OCI-LY7 (cell line): ENCODE measurements at regions not wholly inside any gene's neighbourhood (a gene's known extent, or its start where the extent isn't known, plus 50 kb on each side); places are given as distances from the start of the nearest gene placed in this dataset.

Experiments
- BruUV-seq: library from RNA; stranded (reverse); fragments of 400-500 nt; replicated peaks from 2 replicates; lab custom pipeline; 2021; lab: Mats Ljungman, UMichigan
- CTCF ChIA-PET: fragments of 300-600 bp; sonication (Branson Sonifier 250); formaldehyde crosslinking; loops from one replicate; lab custom pipeline; 2022; ENCODE audit warnings: antibody characterized with exemption; ENCODE audit not compliant: unreplicated experiment; lab: Charles Lee
- POLR2A ChIA-PET: fragments of 300-600 bp; sonication (Branson Sonifier 250); formaldehyde crosslinking; loops from one replicate; lab custom pipeline; 2022; ENCODE audit warnings: antibody characterized with exemption; lab: Charles Lee
- DNase-seq: peaks from one replicate; pipeline ENCODE4 v3.0.0-alpha.2; 2015; ENCODE audit warnings: low spot score
- H2AFZ ChIP-seq: fragments of 200-600 bp; sonication (generic), shearing (Covaris generic); 2 replicates; pipeline ENCODE4 v1.6.1; 2014; ENCODE audit warnings: mild to moderate bottlenecking, antibody characterized with exemption, low read length, moderate library complexity
- H3K27ac ChIP-seq: fragments of 200-600 bp; sonication (generic); 2 replicates; pipeline ENCODE4 v1.5.1; 2014; ENCODE audit warnings: mixed run types, low read depth, mild to moderate bottlenecking, moderate library complexity, low read length, inconsistent platforms; ENCODE audit not compliant: poor library complexity, severe bottlenecking
- H3K36me3 ChIP-seq: fragments of 200-600 bp; sonication (generic); 2 replicates; pipeline ENCODE4 v1.6.1; 2014; ENCODE audit warnings: mild to moderate bottlenecking, antibody characterized with exemption, low read length, moderate library complexity, mixed read lengths; ENCODE audit not compliant: insufficient read depth
- H3K4me1 ChIP-seq: fragments of 200-600 bp; sonication (generic); 2 replicates; pipeline ENCODE4 v1.5.1; 2014; ENCODE audit warnings: mild to moderate bottlenecking, low read length; ENCODE audit not compliant: insufficient read depth, poor library complexity, severe bottlenecking
- H3K4me2 ChIP-seq: fragments of 200-600 bp; sonication (generic); 2 replicates; pipeline ENCODE4 v1.6.1; 2014; ENCODE audit warnings: mild to moderate bottlenecking, low read length
- H3K4me3 ChIP-seq: fragments of 200-600 bp; sonication (generic); 2 replicates; pipeline ENCODE4 v1.5.1; 2014; ENCODE audit warnings: mild to moderate bottlenecking, low read depth, low read length; ENCODE audit not compliant: poor library complexity, severe bottlenecking
- H3K79me2 ChIP-seq: fragments of 200-600 bp; sonication (generic); 2 replicates; pipeline ENCODE4 v1.6.1; 2016; ENCODE audit warnings: low read depth, mild to moderate bottlenecking, low read length, moderate library complexity, mixed read lengths; ENCODE audit not compliant: insufficient read depth
- H3K9me2 ChIP-seq: fragments of 200-600 bp; sonication (generic); 2 replicates; pipeline ENCODE4 v1.6.1; 2016; ENCODE audit warnings: mild to moderate bottlenecking, low read length, mixed read lengths; ENCODE audit not compliant: insufficient read depth
- H3K9me3 ChIP-seq: fragments of 200-600 bp; sonication (generic); 2 replicates; pipeline ENCODE4 v1.6.1; 2014; ENCODE audit warnings: mild to moderate bottlenecking, mixed run types, low read length, mixed read lengths
- H4K20me1 ChIP-seq: fragments of 200-600 bp; sonication (generic); 2 replicates; pipeline ENCODE4 v1.6.1; 2014; ENCODE audit warnings: mild to moderate bottlenecking, antibody characterized with exemption, low read length, moderate library complexity, mixed read lengths; ENCODE audit not compliant: insufficient read depth
- CTCF ChIP-seq: fragments of 200-600 bp; sonication (generic); conservative IDR thresholded peaks from 2 replicates; pipeline ENCODE4 v1.5.1; 2014; ENCODE audit warnings: mild to moderate bottlenecking, antibody characterized with exemption, low read length, moderate library complexity, mixed read lengths
- EZH2phosphoT487 ChIP-seq: fragments of 200-600 bp; sonication (generic); IDR thresholded peaks from 2 replicates; pipeline ENCODE4 v1.6.1; 2018; ENCODE audit warnings: low read depth, borderline replicate concordance, mild to moderate bottlenecking, mixed run types, antibody characterized with exemption, low read length, moderate library complexity, mixed read lengths
- intact Hi-C: fragments of 100-400 bp; cut with micrococcal nuclease; formaldehyde crosslinking; loops from one replicate; pipeline ENCODE4 v1.10.0; 2022; ENCODE audit not compliant: unreplicated experiment

- H3K9me2 ChIP-seq, result no peaks in the 10 kb centered on the region
- no peaks in the 10 kb centered on the region for H3K4me1 ChIP-seq
- H3K79me2 ChIP-seq, result no peaks in the 10 kb centered on the region
- H4K20me1 ChIP-seq, result no peaks in the 10 kb centered on the region
- H3K4me2 ChIP-seq, result no peak overlapping the region
- no TSS peak for BruUV-seq
- intact Hi-C loops, result no loop called here
- no peak for DNase-seq
- H3K36me3 ChIP-seq, result no peaks in the 10 kb centered on the region
- H3K27ac ChIP-seq, result no peak overlapping the region
- no peak for TF ChIP-seq EZH2phosphoT487
- H3K9me3 ChIP-seq, result no peaks in the 10 kb centered on the region
- no peak overlapping the region for H3K4me3 ChIP-seq
- ChIA-PET CTCF (no interaction called here), POLR2A (interaction anchor here (0.7 kb wide), 1 partner anchor 1260 kb away, joined by 3 read pairs; no protein-coding TSS in a partner anchor)
- H2AFZ ChIP-seq, result no peak overlapping the region
These were observed 543.8 kb upstream of the DIAPH2 start for GRCh38 chrX:96140796-96141195.

DNA sequence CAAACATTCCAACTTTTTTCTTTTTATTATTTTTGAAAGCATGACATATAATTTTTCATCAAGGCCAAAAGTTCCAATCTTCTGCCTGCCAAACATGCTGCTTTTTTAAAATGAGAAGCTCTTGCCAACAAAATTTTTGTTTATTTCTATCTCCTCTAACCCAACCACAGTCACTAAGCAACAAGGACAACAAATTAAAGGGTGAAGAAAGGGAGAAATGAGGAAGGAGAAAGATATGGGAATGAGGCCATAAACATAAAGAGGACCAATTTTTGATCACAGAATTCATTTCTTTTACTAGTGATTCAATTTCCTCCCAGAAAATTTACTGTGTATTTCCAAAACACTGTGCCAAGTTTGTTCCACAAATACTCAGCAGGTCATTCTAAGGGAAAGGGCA is 537.0 kb upstream of the DIAPH2 start:
- H3K4me2 ChIP-seq, result no peak overlapping the region
- no TSS peak for BruUV-seq
- intact Hi-C loops, result no loop called here
- H3K9me3 ChIP-seq, result no peaks in the 10 kb centered on the region
- no peaks in the 10 kb centered on the region for H3K79me2 ChIP-seq
- H2AFZ ChIP-seq, result no peak overlapping the region
- no peaks in the 10 kb centered on the region for H4K20me1 ChIP-seq
- H3K27ac ChIP-seq, result no peak overlapping the region
- no peaks in the 10 kb centered on the region for H3K4me1 ChIP-seq
- DNase-seq, result no peak
- H3K9me2 ChIP-seq, result no peaks in the 10 kb centered on the region
- no peaks in the 10 kb centered on the region for H3K36me3 ChIP-seq
- TF ChIP-seq CTCF (no peak), EZH2phosphoT487 (no peak)
- ChIA-PET POLR2A (no interaction called here), CTCF (no interaction called here)
- no peak overlapping the region for H3K4me3 ChIP-seq

GRCh38 chrX:96170626-96171025 is 514.0 kb upstream of the DIAPH2 start:
- Histone ChIP-seq H2AFZ (no peak overlapping the region), H3K9me3 (no peaks in the 10 kb centered on the region), H3K4me1 (no peaks in the 10 kb centered on the region), H3K79me2 (no peaks in the 10 kb centered on the region), H3K9me2 (no peaks in the 10 kb centered on the region), H4K20me1 (no peaks in the 10 kb centered on the region), H3K27ac (no peak overlapping the region), H3K4me3 (no peak overlapping the region), H3K4me2 (no peak overlapping the region), H3K36me3 (no peaks in the 10 kb centered on the region)
- DNase-seq, result no peak
- no peak for TF ChIP-seq EZH2phosphoT487
- no peak for TF ChIP-seq CTCF
- intact Hi-C loops, result no loop called here
- POLR2A ChIA-PET, result no interaction called here
- CTCF ChIA-PET, result no interaction called here
- no TSS peak for BruUV-seq
